ENCODE measurements at regions not wholly inside any gene's neighbourhood (a gene's known extent, or its start where the extent isn't known, plus 50 kb on each side); places are given as distances from the start of the nearest gene placed in this dataset.

GRCh38 chr12:112559784-112560183, 141.0 kb downstream of the PTPN11 start:
- H3K9ac ChIP-seq (ENCODE audit: insufficient read length), result no peak overlapping the region
- no peaks in the 10 kb centered on the region for H3K9me3 ChIP-seq (ENCODE audit: low read depth, low read length)
- no peak overlapping the region for H3K27ac ChIP-seq
- TF ChIP-seq POLR2AphosphoS5 (IDR thresholded peaks at IDR 0.05; ENCODE audit: borderline replicate concordance, low read depth, low read length) (no peak), FOXP2 (optimal IDR thresholded peaks at IDR 0.05; ENCODE audit: control extremely low read depth, extremely low read length, insufficient read depth) (no peak), EZH2 (IDR thresholded peaks at IDR 0.05) (no peak)
- H3K4me3 ChIP-seq, result no peak overlapping the region
- no peak for DNase-seq (ENCODE audit: low read depth, low spot score)
- H3K36me3 ChIP-seq (ENCODE audit: insufficient read depth, low read length), result no peaks in the 10 kb centered on the region

GRCh38 chr12:112564160-112564784, 145.5 kb downstream of the PTPN11 start:
- no peak for TF ChIP-seq EZH2 (IDR thresholded peaks at IDR 0.05)
- no peak for TF ChIP-seq FOXP2 (optimal IDR thresholded peaks at IDR 0.05; ENCODE audit: control extremely low read depth, extremely low read length, insufficient read depth)
- Histone ChIP-seq H3K4me3 (no peak overlapping the region), H3K9ac (ENCODE audit: insufficient read length) (no peak overlapping the region), H3K9me3 (ENCODE audit: low read depth, low read length) (no peaks in the 10 kb centered on the region), H3K36me3 (ENCODE audit: insufficient read depth, low read length) (no peaks in the 10 kb centered on the region), H3K27ac (no peak overlapping the region)
- DNase-seq (ENCODE audit: low read depth, low spot score), result no peak

GRCh38 chr12:112568641-112569040, 149.9 kb downstream of the PTPN11 start:
- no peaks in the 10 kb centered on the region for H3K36me3 ChIP-seq (ENCODE audit: insufficient read depth, low read length)
- TF ChIP-seq EZH2 (IDR thresholded peaks at IDR 0.05), result no peak
- no peak for TF ChIP-seq POLR2AphosphoS5 (IDR thresholded peaks at IDR 0.05; ENCODE audit: borderline replicate concordance, low read depth, low read length)
- no peak for TF ChIP-seq FOXP2 (optimal IDR thresholded peaks at IDR 0.05; ENCODE audit: control extremely low read depth, extremely low read length, insufficient read depth)
- H3K4me3 ChIP-seq, result no peak overlapping the region
- no peak for DNase-seq (ENCODE audit: low read depth, low spot score)
- H3K9me3 ChIP-seq (ENCODE audit: low read depth, low read length), result no peaks in the 10 kb centered on the region
- no peak overlapping the region for H3K27ac ChIP-seq
- no peak overlapping the region for H3K9ac ChIP-seq (ENCODE audit: insufficient read length)

DNA sequence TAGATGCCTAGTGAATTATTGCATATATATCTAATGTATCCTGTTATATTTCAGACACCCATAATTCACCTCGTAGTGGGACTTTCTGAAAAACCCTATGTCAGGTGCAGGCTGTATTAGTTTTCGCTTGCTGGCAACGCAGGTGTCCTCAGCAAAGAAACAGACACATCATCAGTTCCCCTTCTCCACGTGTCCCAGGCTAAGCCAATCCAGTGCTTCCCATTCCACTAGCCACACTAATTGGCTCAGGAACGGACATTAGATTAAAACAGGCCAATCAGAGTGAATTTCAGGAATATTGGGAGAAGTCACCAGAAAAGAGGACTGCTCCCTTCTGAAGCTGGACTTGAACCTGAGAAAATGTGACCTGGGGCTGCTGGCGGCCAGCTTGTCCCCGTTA, 151.3 kb downstream of the PTPN11 start:
- no peak for TF ChIP-seq EZH2 (IDR thresholded peaks at IDR 0.05)
- TF ChIP-seq FOXP2 (optimal IDR thresholded peaks at IDR 0.05; ENCODE audit: control extremely low read depth, extremely low read length, insufficient read depth), result no peak
- Histone ChIP-seq H3K9me3 (ENCODE audit: low read depth, low read length) (no peaks in the 10 kb centered on the region), H3K36me3 (ENCODE audit: insufficient read depth, low read length) (no peaks in the 10 kb centered on the region), H3K27ac (no peak overlapping the region), H3K4me3 (no peak overlapping the region), H3K9ac (ENCODE audit: insufficient read length) (no peak overlapping the region)
- DNase-seq (ENCODE audit: low read depth, low spot score), result no peak

GRCh38 chr12:112573141-112573540, 154.4 kb downstream of the PTPN11 start:
- Histone ChIP-seq H3K27ac (no peak overlapping the region), H3K36me3 (ENCODE audit: insufficient read depth, low read length) (no peaks in the 10 kb centered on the region), H3K9ac (ENCODE audit: insufficient read length) (no peak overlapping the region), H3K4me3 (no peak overlapping the region), H3K9me3 (ENCODE audit: low read depth, low read length) (no peaks in the 10 kb centered on the region)
- TF ChIP-seq EZH2 (IDR thresholded peaks at IDR 0.05), result no peak
- no peak for TF ChIP-seq POLR2AphosphoS5 (IDR thresholded peaks at IDR 0.05; ENCODE audit: borderline replicate concordance, low read depth, low read length)
- no peak for TF ChIP-seq FOXP2 (optimal IDR thresholded peaks at IDR 0.05; ENCODE audit: control extremely low read depth, extremely low read length, insufficient read depth)
- no peak for DNase-seq (ENCODE audit: low read depth, low spot score)

DNA sequence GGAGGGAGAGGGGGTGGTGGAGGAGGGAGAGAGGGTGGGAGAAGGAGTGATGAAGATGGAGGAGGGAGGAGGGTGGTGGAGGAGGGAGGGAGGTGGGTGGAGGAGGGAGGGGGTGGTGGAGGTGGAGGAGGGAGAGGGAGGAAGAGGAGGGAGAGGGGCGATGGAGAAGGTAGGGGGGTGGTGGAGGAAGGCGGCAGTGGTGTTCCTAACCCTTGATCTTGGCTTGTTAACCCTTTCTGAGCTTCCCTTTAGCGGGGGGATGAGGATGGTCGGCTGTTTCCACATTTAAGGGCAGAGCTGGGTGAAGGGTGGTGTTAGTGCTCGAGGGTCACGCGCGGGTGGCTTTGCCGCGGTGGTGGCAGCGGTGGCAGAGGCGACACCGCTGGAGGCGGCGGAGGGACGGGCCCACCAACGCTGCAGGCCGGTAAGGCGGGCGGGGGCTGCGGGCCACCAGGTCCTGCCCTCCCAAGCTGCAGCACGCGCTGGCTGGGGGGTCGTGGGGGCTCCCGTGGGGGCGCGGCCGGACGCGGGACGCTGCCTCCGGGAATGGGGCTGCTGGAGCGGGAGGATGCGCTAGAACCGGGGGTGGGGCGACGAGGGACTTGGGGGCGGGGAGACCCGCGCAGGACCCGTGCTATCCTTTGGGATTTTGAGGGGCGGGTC, 156.3 kb downstream of the PTPN11 start:
- H3K9ac ChIP-seq (ENCODE audit: insufficient read length), result no peak overlapping the region
- TF ChIP-seq EZH2 (IDR thresholded peaks at IDR 0.05) (no peak), POLR2AphosphoS5 (IDR thresholded peaks at IDR 0.05; ENCODE audit: borderline replicate concordance, low read depth, low read length) (no peak), FOXP2 (optimal IDR thresholded peaks at IDR 0.05; ENCODE audit: control extremely low read depth, extremely low read length, insufficient read depth) (no peak)
- no peaks in the 10 kb centered on the region for H3K36me3 ChIP-seq (ENCODE audit: insufficient read depth, low read length)
- no peak for DNase-seq (ENCODE audit: low read depth, low spot score)
- H3K4me3 ChIP-seq, result no peak overlapping the region
- H3K9me3 ChIP-seq (ENCODE audit: low read depth, low read length), result no peaks in the 10 kb centered on the region
- H3K27ac ChIP-seq, result no peak overlapping the region

DNA sequence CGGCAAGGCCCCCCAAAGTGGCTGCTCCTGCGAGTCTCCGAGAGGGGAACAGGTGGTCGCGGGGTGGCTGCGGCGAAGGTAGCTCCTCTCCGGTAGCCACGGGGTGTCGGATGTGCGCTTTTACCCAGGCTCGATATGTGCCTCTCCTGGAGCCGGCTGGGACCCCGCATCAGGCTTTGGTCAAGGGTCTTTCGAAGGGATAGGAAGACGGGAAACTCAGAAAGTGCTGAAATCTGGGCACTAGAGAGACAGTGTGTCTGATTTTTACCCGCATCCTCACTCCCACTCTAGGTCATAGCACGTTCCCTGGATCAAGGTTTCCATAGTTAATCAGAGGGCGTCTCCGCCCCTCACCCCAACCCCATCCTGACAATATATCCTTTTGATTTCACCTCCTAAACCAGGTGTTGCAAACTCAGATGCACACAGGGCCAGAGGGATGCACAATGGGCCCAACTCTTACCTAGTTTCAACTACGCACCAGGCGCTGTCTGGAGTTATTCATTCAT, 156.9 kb downstream of the PTPN11 start:
- no peak for DNase-seq (ENCODE audit: low read depth, low spot score)
- Histone ChIP-seq H3K36me3 (ENCODE audit: insufficient read depth, low read length) (no peaks in the 10 kb centered on the region), H3K9ac (ENCODE audit: insufficient read length) (no peak overlapping the region), H3K27ac (no peak overlapping the region), H3K9me3 (ENCODE audit: low read depth, low read length) (no peaks in the 10 kb centered on the region), H3K4me3 (no peak overlapping the region)
- TF ChIP-seq POLR2AphosphoS5 (IDR thresholded peaks at IDR 0.05; ENCODE audit: borderline replicate concordance, low read depth, low read length) (no peak), FOXP2 (optimal IDR thresholded peaks at IDR 0.05; ENCODE audit: control extremely low read depth, extremely low read length, insufficient read depth) (no peak), EZH2 (IDR thresholded peaks at IDR 0.05) (no peak)

DNA sequence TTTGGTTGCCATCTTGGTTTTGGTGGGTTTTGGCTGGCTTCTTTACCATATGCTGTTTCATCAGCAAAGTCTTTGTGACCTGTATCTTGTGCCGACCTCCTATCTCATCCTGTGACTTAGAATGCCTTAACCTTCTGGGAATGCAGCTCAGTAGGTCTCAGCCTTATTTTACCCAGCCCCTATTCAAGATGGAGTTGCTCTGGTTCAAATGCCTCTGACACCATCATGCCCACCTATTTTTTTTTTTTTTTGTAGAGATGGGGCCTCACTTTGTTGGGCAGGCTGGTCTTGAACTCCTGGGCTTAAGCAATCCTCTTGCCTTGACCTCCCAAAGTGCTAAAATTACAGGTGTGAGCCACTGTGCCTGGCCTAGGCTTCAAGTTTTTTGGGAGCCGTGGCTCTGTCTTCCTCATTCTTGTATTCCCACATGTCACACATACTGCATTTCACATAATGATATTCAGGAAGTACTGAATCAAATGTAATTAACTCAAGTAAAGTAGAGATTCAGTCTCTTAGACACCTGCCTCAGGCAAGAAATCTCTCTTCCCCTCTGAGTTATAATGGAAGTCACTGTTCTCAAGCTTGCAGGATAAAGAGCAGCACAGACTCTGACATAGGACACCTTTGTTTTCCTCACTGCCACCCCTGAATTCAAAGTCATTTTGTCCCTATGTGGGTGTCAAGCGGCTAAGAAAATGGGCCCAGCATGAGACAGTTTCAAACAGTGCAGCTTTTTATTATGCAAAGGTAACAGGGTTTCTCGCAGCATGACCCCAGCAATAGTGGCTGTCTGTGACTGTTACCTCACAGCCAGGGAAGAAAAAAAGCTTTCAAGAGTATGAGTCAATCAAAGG, 159.0 kb downstream of the PTPN11 start:
- no peaks in the 10 kb centered on the region for H3K9me3 ChIP-seq (ENCODE audit: low read depth, low read length)
- H3K4me3 ChIP-seq, result peak overlapping the region; percentile 25; the same call in 1 of the 2 replicates
- peak; percentile 83 for DNase-seq (ENCODE audit: low read depth, low spot score)
- no peaks in the 10 kb centered on the region for H3K36me3 ChIP-seq (ENCODE audit: insufficient read depth, low read length)
- no peak overlapping the region for H3K9ac ChIP-seq (ENCODE audit: insufficient read length)
- peak overlapping the region; percentile 64 for H3K27ac ChIP-seq
- TF ChIP-seq FOXP2 (optimal IDR thresholded peaks at IDR 0.05; ENCODE audit: control extremely low read depth, extremely low read length, insufficient read depth) (no peak), EZH2 (IDR thresholded peaks at IDR 0.05) (no peak), POLR2AphosphoS5 (IDR thresholded peaks at IDR 0.05; ENCODE audit: borderline replicate concordance, low read depth, low read length) (no peak)

All from SK-N-MC (cell line).